ENCODE measurements at regions not wholly inside any gene's neighbourhood (a gene's known extent, or its start where the extent isn't known, plus 50 kb on each side); places are given as distances from the start of the nearest gene placed in this dataset.

GRCh38 chr7:145431834-145432233, 596.0 kb upstream of the TPK1 start:
- TF ChIP-seq, protein P1, sequence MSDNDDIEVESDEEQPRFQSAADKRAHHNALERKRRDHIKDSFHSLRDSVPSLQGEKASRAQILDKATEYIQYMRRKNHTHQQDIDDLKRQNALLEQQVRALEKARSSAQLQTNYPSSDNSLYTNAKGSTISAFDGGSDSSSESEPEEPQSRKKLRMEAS (IDR thresholded peaks at IDR 0.05): no peak
- TF ChIP-seq TAF1 (IDR thresholded peaks at IDR 0.05; ENCODE audit: low read depth) (no peak), CEBPB (IDR thresholded peaks at IDR 0.05) (no peak), EGR1 (IDR thresholded peaks at IDR 0.05) (no peak), EP300 (IDR thresholded peaks at IDR 0.05; ENCODE audit: borderline replicate concordance) (no peak)
- TF ChIP-seq, protein P2, sequence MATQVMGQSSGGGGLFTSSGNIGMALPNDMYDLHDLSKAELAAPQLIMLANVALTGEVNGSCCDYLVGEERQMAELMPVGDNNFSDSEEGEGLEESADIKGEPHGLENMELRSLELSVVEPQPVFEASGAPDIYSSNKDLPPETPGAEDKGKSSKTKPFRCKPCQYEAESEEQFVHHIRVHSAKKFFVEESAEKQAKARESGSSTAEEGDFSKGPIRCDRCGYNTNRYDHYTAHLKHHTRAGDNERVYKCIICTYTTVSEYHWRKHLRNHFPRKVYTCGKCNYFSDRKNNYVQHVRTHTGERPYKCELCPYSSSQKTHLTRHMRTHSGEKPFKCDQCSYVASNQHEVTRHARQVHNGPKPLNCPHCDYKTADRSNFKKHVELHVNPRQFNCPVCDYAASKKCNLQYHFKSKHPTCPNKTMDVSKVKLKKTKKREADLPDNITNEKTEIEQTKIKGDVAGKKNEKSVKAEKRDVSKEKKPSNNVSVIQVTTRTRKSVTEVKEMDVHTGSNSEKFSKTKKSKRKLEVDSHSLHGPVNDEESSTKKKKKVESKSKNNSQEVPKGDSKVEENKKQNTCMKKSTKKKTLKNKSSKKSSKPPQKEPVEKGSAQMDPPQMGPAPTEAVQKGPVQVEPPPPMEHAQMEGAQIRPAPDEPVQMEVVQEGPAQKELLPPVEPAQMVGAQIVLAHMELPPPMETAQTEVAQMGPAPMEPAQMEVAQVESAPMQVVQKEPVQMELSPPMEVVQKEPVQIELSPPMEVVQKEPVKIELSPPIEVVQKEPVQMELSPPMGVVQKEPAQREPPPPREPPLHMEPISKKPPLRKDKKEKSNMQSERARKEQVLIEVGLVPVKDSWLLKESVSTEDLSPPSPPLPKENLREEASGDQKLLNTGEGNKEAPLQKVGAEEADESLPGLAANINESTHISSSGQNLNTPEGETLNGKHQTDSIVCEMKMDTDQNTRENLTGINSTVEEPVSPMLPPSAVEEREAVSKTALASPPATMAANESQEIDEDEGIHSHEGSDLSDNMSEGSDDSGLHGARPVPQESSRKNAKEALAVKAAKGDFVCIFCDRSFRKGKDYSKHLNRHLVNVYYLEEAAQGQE (IDR thresholded peaks at IDR 0.05; ENCODE audit: low read depth): no peak

Measured in Ishikawa (cell line).